ENCODE measurements at regions not wholly inside any gene's neighbourhood (a gene's known extent, or its start where the extent isn't known, plus 50 kb on each side); places are given as distances from the start of the nearest gene placed in this dataset.
"Not testable (repeated sequence)": the region's sequence is repeated elsewhere in the genome, so short reads cannot be mapped to it uniquely, and the experiment has no call there.

GRCh38 chr7:142562688-142563087 lies 186.6 kb upstream of the PRSS1 start:
- no peak for TF ChIP-seq ZNF396 (CRISPR knock-in tag; IDR thresholded peaks at IDR 0.05; ENCODE audit: borderline replicate concordance)
- TF ChIP-seq GRHL2 (CRISPR knock-in tag; IDR thresholded peaks at IDR 0.05; ENCODE audit: insufficient replicate concordance, severe bottlenecking): no peak
- no peak for TF ChIP-seq SMAD4 (CRISPR knock-in tag; IDR thresholded peaks at IDR 0.05)
- no peak for TF ChIP-seq CTCF (IDR thresholded peaks at IDR 0.05)
- no peak for TF ChIP-seq ZNF281 (CRISPR knock-in tag; IDR thresholded peaks at IDR 0.05)
- TF ChIP-seq GABPB1 (CRISPR knock-in tag; IDR thresholded peaks at IDR 0.05): no peak
- no peak for TF ChIP-seq ERG (CRISPR knock-in tag; IDR thresholded peaks at IDR 0.05)
- TF ChIP-seq MXD4 (CRISPR knock-in tag; IDR thresholded peaks at IDR 0.05; ENCODE audit: borderline replicate concordance): no peak
- no peak for TF ChIP-seq ZNF532 (CRISPR knock-in tag; IDR thresholded peaks at IDR 0.05; ENCODE audit: borderline replicate concordance)
- no peak for TF ChIP-seq ETV6 (CRISPR knock-in tag; IDR thresholded peaks at IDR 0.05)
- no peak for TF ChIP-seq TEAD1 (CRISPR knock-in tag; IDR thresholded peaks at IDR 0.05)
- TF ChIP-seq ZNF512 (CRISPR knock-in tag; IDR thresholded peaks at IDR 0.05; ENCODE audit: borderline replicate concordance): no peak
- ATAC-seq: no peak
- CTCF ChIA-PET: interaction anchor here (1.4 to 2.6 kb wide), 3 partner anchors 25 to 187 kb away, joined by 3 to 11 read pairs (median 5); no protein-coding TSS in a partner anchor
- Mint-ChIP-seq H3K27ac (no peak overlapping the region), H3K27me3 (ENCODE audit: low read depth) (peaks cover 3% of the 10 kb centered on the region), H3K4me3 (no peak overlapping the region), H3K4me1 (no peaks in the 10 kb centered on the region), H3K9me3 (no peaks in the 10 kb centered on the region), H3K36me3 (no peaks in the 10 kb centered on the region)
- POLR2A ChIA-PET: no interaction called here
- no peak for DNase-seq (ENCODE audit: low spot score)

GRCh38 chr7:142561396-142561795 lies 187.9 kb upstream of the PRSS1 start:
- H3K36me3 Mint-ChIP-seq; H3K4me3 Mint-ChIP-seq; H3K27ac Mint-ChIP-seq; POLR2A ChIA-PET; ATAC-seq; DNase-seq (ENCODE audit: low spot score); H3K4me1 Mint-ChIP-seq; H3K9me3 Mint-ChIP-seq; H3K27me3 Mint-ChIP-seq (ENCODE audit: low read depth): not testable (repeated sequence)
- CTCF ChIA-PET: interaction anchor here (1.4 kb wide), 1 partner anchor 186 kb away, joined by 5 read pairs; no protein-coding TSS in a partner anchor

GRCh38 chr7:142560770-142561169 lies 188.5 kb upstream of the PRSS1 start:
- POLR2A ChIA-PET; ATAC-seq; H3K4me3 Mint-ChIP-seq; H3K9me3 Mint-ChIP-seq; H3K27me3 Mint-ChIP-seq (ENCODE audit: low read depth); DNase-seq (ENCODE audit: low spot score); H3K36me3 Mint-ChIP-seq; CTCF ChIA-PET; H3K4me1 Mint-ChIP-seq; H3K27ac Mint-ChIP-seq: not testable (repeated sequence)
